ENCODE measurements at regions not wholly inside any gene's neighbourhood (a gene's known extent, or its start where the extent isn't known, plus 50 kb on each side); places are given as distances from the start of the nearest gene placed in this dataset.
"Not testable (repeated sequence)": the region's sequence is repeated elsewhere in the genome, so short reads cannot be mapped to it uniquely, and the experiment has no call there.

- DNase-seq, result no peak
These were observed 212.8 kb downstream of the FGF9 start for GRCh38 chr13:21883713-21884112.

- DNase-seq, result no peak
These were observed 213.5 kb downstream of the FGF9 start for GRCh38 chr13:21884299-21884909.

- DNase-seq, result no peak
These were observed 214.2 kb downstream of the FGF9 start for GRCh38 chr13:21884965-21885567.

- DNase-seq, result no peak
These were observed 214.9 kb downstream of the FGF9 start for GRCh38 chr13:21885714-21886224.

GRCh38 chr13:21889651-21890050 lies 218.8 kb downstream of the FGF9 start:
- no peak for DNase-seq

GRCh38 chr13:21890220-21890619 lies 219.3 kb downstream of the FGF9 start:
- DNase-seq, result not testable (repeated sequence)

- DNase-seq, result no peak
These were observed 223.2 kb downstream of the FGF9 start for GRCh38 chr13:21894091-21894490.

- no peak for DNase-seq
These were observed 224.1 kb downstream of the FGF9 start for GRCh38 chr13:21894703-21895699.

GRCh38 chr13:21895779-21896178 lies 224.9 kb downstream of the FGF9 start:
- no peak for DNase-seq

GRCh38 chr13:21897161-21897560 lies 226.3 kb downstream of the FGF9 start:
- DNase-seq, result no peak

GRCh38 chr13:21898459-21898858 lies 227.6 kb downstream of the FGF9 start:
- DNase-seq, result no peak

- DNase-seq, result no peak
These were observed 228.1 kb downstream of the FGF9 start for GRCh38 chr13:21898945-21899344.

GRCh38 chr13:21901336-21901735 lies 230.5 kb downstream of the FGF9 start:
- DNase-seq, result no peak

GRCh38 chr13:21901811-21902708 lies 231.2 kb downstream of the FGF9 start:
- DNase-seq, result no peak

- no peak for DNase-seq
These were observed 231.8 kb downstream of the FGF9 start for GRCh38 chr13:21902709-21903098.

GRCh38 chr13:21905486-21905885 lies 234.6 kb downstream of the FGF9 start:
- DNase-seq, result no peak

- DNase-seq, result no peak
These were observed 238.5 kb downstream of the FGF9 start for GRCh38 chr13:21909331-21909730.

- no peak for DNase-seq
These were observed 239.7 kb downstream of the FGF9 start for GRCh38 chr13:21910546-21910945.

- DNase-seq, result no peak
These were observed 240.9 kb downstream of the FGF9 start for GRCh38 chr13:21911646-21912298.

- peak in 1 of 2 experiments; percentile 16 for DNase-seq
These were observed 242.1 kb downstream of the FGF9 start for GRCh38 chr13:21913010-21913409.

GRCh38 chr13:21917086-21918015 lies 246.5 kb downstream of the FGF9 start:
- no peak for DNase-seq
